ENCODE measurements at regions not wholly inside any gene's neighbourhood (a gene's known extent, or its start where the extent isn't known, plus 50 kb on each side); places are given as distances from the start of the nearest gene placed in this dataset.

GRCh38 chrX:7215842-7216241, 67.9 kb upstream of the PUDP start:
- Mint-ChIP-seq H3K4me1 (peaks cover 3% of the 10 kb centered on the region), H3K9me3 (no peaks in the 10 kb centered on the region), H3K4me3 (no peak overlapping the region), H3K36me3 (ENCODE audit: low read depth) (peaks cover 3% of the 10 kb centered on the region), H3K27me3 (no peaks in the 10 kb centered on the region), H3K27ac (no peak overlapping the region)
- no peak for TF ChIP-seq CTCF (IDR thresholded peaks at IDR 0.05)
- CTCF ChIA-PET, result no interaction called here
- POLR2A ChIA-PET, result no interaction called here
- intact Hi-C loops (cut with micrococcal nuclease), result no loop called here
- ATAC-seq (ENCODE audit: low read depth), result no peak
- no peak for DNase-seq

GRCh38 chrX:7214251-7214650, 66.3 kb upstream of the PUDP start:
- Mint-ChIP-seq H3K36me3 (ENCODE audit: low read depth) (no peaks in the 10 kb centered on the region), H3K9me3 (peaks cover 2% of the 10 kb centered on the region), H3K4me3 (no peak overlapping the region), H3K27ac (no peak overlapping the region), H3K27me3 (no peaks in the 10 kb centered on the region), H3K4me1 (peaks cover 3% of the 10 kb centered on the region)
- POLR2A ChIA-PET, result no interaction called here
- CTCF ChIA-PET, result no interaction called here
- intact Hi-C loops (cut with micrococcal nuclease), result no loop called here
- DNase-seq (no peak), ATAC-seq (ENCODE audit: low read depth) (no peak)
- TF ChIP-seq CTCF (IDR thresholded peaks at IDR 0.05), result no peak

GRCh38 chrX:7205037-7205577, 57.2 kb upstream of the PUDP start:
- CTCF ChIA-PET, result no interaction called here
- Mint-ChIP-seq H3K4me1 (peaks cover 21% of the 10 kb centered on the region), H3K36me3 (ENCODE audit: low read depth) (no peaks in the 10 kb centered on the region), H3K9me3 (peaks cover 2% of the 10 kb centered on the region), H3K27me3 (no peaks in the 10 kb centered on the region), H3K4me3 (no peak overlapping the region), H3K27ac (peak overlapping the region; percentile 42)
- DNase-seq (no peak), ATAC-seq (ENCODE audit: low read depth) (no peak)
- TF ChIP-seq CTCF (IDR thresholded peaks at IDR 0.05), result no peak
- intact Hi-C loops (cut with micrococcal nuclease), result no loop called here
- POLR2A ChIA-PET, result no interaction called here

GRCh38 chrX:7204619-7205018, 56.7 kb upstream of the PUDP start:
- DNase-seq (no peak), ATAC-seq (ENCODE audit: low read depth) (no peak)
- intact Hi-C loops (cut with micrococcal nuclease), result no loop called here
- H3K9me3 Mint-ChIP-seq, result no peaks in the 10 kb centered on the region
- peaks cover 21% of the 10 kb centered on the region for H3K4me1 Mint-ChIP-seq
- H3K27me3 Mint-ChIP-seq, result no peaks in the 10 kb centered on the region
- POLR2A ChIA-PET, result no interaction called here
- CTCF ChIA-PET, result no interaction called here
- peak overlapping the region; percentile 42 for H3K27ac Mint-ChIP-seq
- H3K4me3 Mint-ChIP-seq, result no peak overlapping the region
- no peak for TF ChIP-seq CTCF (IDR thresholded peaks at IDR 0.05)
- H3K36me3 Mint-ChIP-seq (ENCODE audit: low read depth), result no peaks in the 10 kb centered on the region

GRCh38 chrX:7202206-7202605, 54.3 kb upstream of the PUDP start:
- no peak overlapping the region for H3K27ac Mint-ChIP-seq
- no peaks in the 10 kb centered on the region for H3K9me3 Mint-ChIP-seq
- TF ChIP-seq CTCF (IDR thresholded peaks at IDR 0.05), result no peak
- CTCF ChIA-PET, result no interaction called here
- DNase-seq (no peak), ATAC-seq (ENCODE audit: low read depth) (no peak)
- no peaks in the 10 kb centered on the region for H3K36me3 Mint-ChIP-seq (ENCODE audit: low read depth)
- intact Hi-C loops (cut with micrococcal nuclease), result no loop called here
- peaks cover 21% of the 10 kb centered on the region for H3K4me1 Mint-ChIP-seq
- H3K4me3 Mint-ChIP-seq, result no peak overlapping the region
- no peaks in the 10 kb centered on the region for H3K27me3 Mint-ChIP-seq
- POLR2A ChIA-PET, result no interaction called here
